GM18520 (cell line): ENCODE measurements at regions not wholly inside any gene's neighbourhood (a gene's known extent, or its start where the extent isn't known, plus 50 kb on each side); places are given as distances from the start of the nearest gene placed in this dataset.

ENCODE experiments used
- ATAC-seq: cut with Tn5 transposase; IDR thresholded peaks from one replicate; pipeline ENCODE4 v1.9.1; 2021; ENCODE audit not compliant: unreplicated experiment

- no peak for ATAC-seq
These were observed 121.3 kb upstream of the CHL1 start for GRCh38 chr3:75260-75659.

DNA sequence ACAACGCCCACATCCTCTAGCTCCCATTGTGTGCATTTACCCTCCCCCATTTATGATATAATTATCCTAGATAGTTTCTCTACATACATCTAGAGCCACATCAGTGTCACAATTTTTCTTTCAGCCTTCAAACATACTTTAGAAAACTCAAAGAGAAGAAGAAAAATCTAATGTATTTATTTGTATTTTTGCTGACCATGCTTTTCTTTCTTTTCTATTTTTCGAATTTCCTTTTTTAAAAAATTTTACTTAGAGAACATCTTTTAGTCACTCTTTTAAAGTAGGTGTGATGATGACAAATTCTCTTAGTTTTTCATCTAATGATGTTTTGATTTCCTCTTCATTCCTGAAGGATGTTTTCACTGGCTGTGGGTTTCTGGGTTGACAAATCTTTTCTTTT, 117.0 kb upstream of the CHL1 start:
- no peak for ATAC-seq

GRCh38 chr3:82508-82907, 114.1 kb upstream of the CHL1 start:
- no peak for ATAC-seq

DNA sequence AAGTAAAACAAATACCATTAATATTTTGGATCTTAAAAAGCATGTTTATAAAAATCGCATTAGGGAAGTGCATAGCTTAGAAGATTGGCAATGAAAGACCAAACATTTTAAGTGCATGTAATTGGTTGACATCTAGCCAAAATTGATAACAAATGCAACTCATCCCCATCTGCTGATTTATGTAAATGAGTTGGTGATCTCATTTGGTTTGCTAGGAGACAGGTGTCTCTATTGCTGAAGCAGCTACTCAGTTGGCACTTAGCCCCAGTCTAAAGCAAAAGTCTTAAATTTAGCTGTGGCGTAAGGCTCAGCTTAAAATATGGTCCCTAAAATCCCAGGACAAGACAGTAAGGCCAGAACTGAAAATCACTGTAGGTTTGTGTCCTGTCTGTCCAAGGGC, 113.5 kb upstream of the CHL1 start:
- no peak for ATAC-seq

DNA sequence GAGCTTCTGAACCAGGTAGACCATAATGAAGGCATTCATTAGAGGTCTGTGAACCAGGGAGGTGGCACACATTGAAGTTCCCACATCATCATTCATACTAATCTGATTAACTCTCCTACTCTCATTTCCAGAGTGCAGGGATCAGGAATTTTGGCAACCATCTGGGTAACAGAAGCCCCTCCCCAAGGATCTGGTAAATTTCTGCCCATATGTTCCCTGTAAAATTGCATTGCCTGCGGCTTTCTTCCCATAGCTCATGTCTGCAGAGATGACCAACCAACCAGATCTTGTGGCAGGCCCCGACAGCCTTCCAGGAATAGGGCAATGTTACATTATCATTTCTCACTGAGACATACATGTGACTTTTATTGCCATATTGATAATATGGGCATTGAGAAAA, 111.4 kb upstream of the CHL1 start:
- no peak for ATAC-seq

- no peak for ATAC-seq
These were observed 108.3 kb upstream of the CHL1 start for GRCh38 chr3:88267-88666.

- ATAC-seq = no peak
These were observed 102.8 kb upstream of the CHL1 start for GRCh38 chr3:93746-94145.

- no peak for ATAC-seq
These were observed 100.3 kb upstream of the CHL1 start for GRCh38 chr3:96259-96658.

GRCh38 chr3:97417-98258, 98.9 kb upstream of the CHL1 start:
- no peak for ATAC-seq

DNA sequence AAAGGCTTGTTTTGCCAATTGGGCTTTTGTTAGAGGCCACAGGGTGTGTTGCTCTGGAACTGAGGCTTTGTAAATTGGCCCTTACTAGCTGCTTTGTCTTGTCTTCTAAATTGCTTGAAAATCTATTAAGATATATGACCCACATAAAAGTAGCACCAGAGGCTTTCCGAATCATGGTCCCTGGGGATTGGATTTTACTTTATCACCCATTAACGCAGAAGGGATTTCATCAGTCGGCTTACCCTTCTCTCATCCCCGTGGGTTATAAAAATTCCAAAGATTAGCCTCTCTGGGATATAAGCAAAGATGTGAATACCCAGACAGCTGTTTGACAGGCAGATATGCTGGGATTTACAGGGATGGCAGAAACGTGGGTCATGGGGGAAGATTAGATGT, 98.3 kb upstream of the CHL1 start:
- no peak for ATAC-seq

DNA sequence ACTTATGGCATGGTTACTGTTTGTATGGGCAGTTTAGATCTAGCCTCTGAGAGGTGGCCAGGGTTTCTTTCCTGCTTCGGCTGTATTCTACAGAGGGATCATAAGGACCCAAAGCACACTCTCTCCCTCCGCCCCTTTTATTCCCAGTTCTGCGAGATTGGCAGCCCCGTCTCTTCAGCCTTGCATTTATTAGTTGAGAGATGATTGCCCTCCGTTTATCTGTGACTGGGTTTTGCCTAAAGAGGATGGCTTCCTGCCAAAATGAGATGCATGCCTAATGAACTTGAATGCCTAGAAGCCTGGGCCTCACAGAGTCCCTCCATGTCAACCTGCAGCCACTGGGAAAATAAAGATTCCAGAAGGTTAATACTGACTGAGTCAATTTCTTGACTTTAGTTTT, 97.1 kb upstream of the CHL1 start:
- no peak for ATAC-seq

DNA sequence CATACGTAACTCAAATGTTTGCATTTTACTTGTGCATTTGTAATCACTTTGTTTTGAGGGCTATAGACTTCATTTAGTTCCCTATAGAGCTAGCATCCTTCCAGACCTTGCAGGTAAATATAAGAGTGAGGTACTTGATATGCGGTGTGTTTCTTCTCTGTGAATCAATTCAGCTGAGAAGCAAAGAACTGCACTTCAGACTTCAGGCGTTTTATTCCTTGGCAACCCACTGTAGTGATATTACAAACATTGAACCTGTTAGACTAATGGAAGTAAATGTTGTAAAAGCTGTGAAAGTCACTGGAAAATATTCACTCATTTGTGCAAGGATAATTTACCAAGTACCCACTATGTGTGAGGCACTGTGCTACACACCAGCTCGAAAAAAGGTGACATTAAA, 94.1 kb upstream of the CHL1 start:
- no peak for ATAC-seq

DNA sequence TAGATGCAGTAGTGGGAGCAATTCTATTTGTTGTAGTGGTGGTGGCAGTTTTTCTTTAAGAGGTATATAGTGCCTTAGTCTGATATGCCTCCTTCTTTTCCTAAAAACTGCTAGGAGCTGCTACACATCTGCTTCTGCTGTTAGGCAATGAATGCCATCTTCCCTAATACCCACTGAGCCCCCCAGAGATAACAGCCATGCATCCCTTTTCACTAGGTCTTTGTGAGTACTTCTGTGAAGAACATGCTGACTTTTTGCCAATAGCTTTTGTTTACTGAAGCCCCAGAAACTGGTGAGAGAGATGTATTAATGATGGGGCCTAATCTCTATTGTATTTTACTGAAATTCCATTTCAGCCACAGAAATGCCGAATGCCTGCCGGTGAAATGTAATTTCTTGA, 92.6 kb upstream of the CHL1 start:
- ATAC-seq = no peak

- no peak for ATAC-seq
These were observed 91.0 kb upstream of the CHL1 start for GRCh38 chr3:105585-105984.

- no peak for ATAC-seq
These were observed 89.9 kb upstream of the CHL1 start for GRCh38 chr3:106619-107018.

- ATAC-seq = no peak
These were observed 85.2 kb upstream of the CHL1 start for GRCh38 chr3:111143-112069.

- no peak for ATAC-seq
These were observed 83.8 kb upstream of the CHL1 start for GRCh38 chr3:112773-113172.

- ATAC-seq = no peak
These were observed 77.9 kb upstream of the CHL1 start for GRCh38 chr3:118666-119065.

GRCh38 chr3:123341-123740, 73.2 kb upstream of the CHL1 start:
- no peak for ATAC-seq

- ATAC-seq = peak; percentile 54
These were observed 71.9 kb upstream of the CHL1 start for GRCh38 chr3:124557-125179.

- ATAC-seq = no peak
These were observed 67.9 kb upstream of the CHL1 start for GRCh38 chr3:128515-129172.
